CD14-positive monocyte (primary cell): ENCODE measurements at regions not wholly inside any gene's neighbourhood (a gene's known extent, or its start where the extent isn't known, plus 50 kb on each side); places are given as distances from the start of the nearest gene placed in this dataset.

Experiments used
- DNase-seq, 3 donors: peaks; one replicate each; pipeline ENCODE4 v3.0.0-alpha.2; 2011 to 2022
- H2AFZ ChIP-seq: 2 replicates; pipeline ENCODE4 v1.6.0; 2012; ENCODE audit warnings: mild to moderate bottlenecking, low read depth, low read length, inconsistent platforms; ENCODE audit not compliant: insufficient read depth, poor library complexity, severe bottlenecking
- H3K27ac ChIP-seq, 2 donors: 1 replicate in 1 of 2; 2 replicates in 1 of 2; pipeline ENCODE4 v1.5.1; 2012 to 2013; ENCODE audit warnings: low read length in 2 of 2, control low read depth in 1 of 2, inconsistent platforms in 1 of 2, low read depth in 1 of 2, mild to moderate bottlenecking in 1 of 2
- H3K27me3 ChIP-seq, 2 donors: one replicate each; pipeline versions ENCODE4 v1.6.0 to v1.6.1; 2011 to 2013; ENCODE audit warnings: low read length in 2 of 2; ENCODE audit not compliant: control insufficient read depth in 2 of 2, insufficient read depth in 2 of 2
- H3K36me3 ChIP-seq, 2 donors: replicated peaks in 1 of 2; 1 replicate in 1 of 2; 2 replicates in 1 of 2; pipeline versions ENCODE4 v1.5.1 to v1.6.1; 2012 to 2013; ENCODE audit warnings: low read length in 2 of 2, control low read depth in 1 of 2, inconsistent platforms in 1 of 2, mild to moderate bottlenecking in 1 of 2; ENCODE audit not compliant: insufficient read depth in 2 of 2, control insufficient read depth in 1 of 2
- H3K4me1 ChIP-seq, 2 donors: 1 replicate in 1 of 2; 2 replicates in 1 of 2; pipeline versions ENCODE4 v1.5.1 to v1.6.1; 2012 to 2013; ENCODE audit warnings: low read length in 2 of 2, control low read depth in 1 of 2, inconsistent platforms in 1 of 2, mild to moderate bottlenecking in 1 of 2, moderate library complexity in 1 of 2; ENCODE audit not compliant: insufficient read depth in 2 of 2, control insufficient read depth in 1 of 2
- H3K4me2 ChIP-seq: replicated peaks from 2 replicates; pipeline ENCODE3; 2012; ENCODE audit warnings: low read length, moderate library complexity, mild to moderate bottlenecking; ENCODE audit not compliant: poor library complexity, severe bottlenecking; ENCODE audit errors: extremely low read depth
- H3K4me3 ChIP-seq, 3 experiments: fragments of 200-600 bp in 1 of 3; sonication (generic) in 1 of 3; replicated peaks in 1 of 3; 1 replicate in 2 of 3; 2 replicates in 1 of 3; pipeline ENCODE4 v1.5.1; 2011 to 2013; ENCODE audit warnings: low read length in 3 of 3, mild to moderate bottlenecking in 3 of 3, control low read depth in 2 of 3, low read depth in 2 of 3, inconsistent platforms in 1 of 3, moderate library complexity in 1 of 3
- H3K79me2 ChIP-seq: 2 replicates; pipeline ENCODE4 v1.6.0; 2012; ENCODE audit warnings: mild to moderate bottlenecking, control low read depth, inconsistent platforms, low read length, moderate library complexity; ENCODE audit not compliant: insufficient read depth
- H3K9ac ChIP-seq: 2 replicates; pipeline ENCODE4 v1.6.0; 2017; ENCODE audit warnings: low read length, mild to moderate bottlenecking; ENCODE audit not compliant: insufficient read depth, poor library complexity, severe bottlenecking
- H3K9me3 ChIP-seq, 2 donors: replicated peaks in 1 of 2; 1 replicate in 1 of 2; 2 replicates in 1 of 2; pipeline versions ENCODE4 v1.5.1 to v1.6.1; 2012 to 2013; ENCODE audit warnings: low read length in 2 of 2, control low read depth in 1 of 2; ENCODE audit not compliant: control insufficient read depth in 1 of 2, insufficient read depth in 1 of 2
- H4K20me1 ChIP-seq: 2 replicates; pipeline ENCODE4 v1.6.0; 2012; ENCODE audit warnings: mild to moderate bottlenecking, low read length, control low read depth, moderate library complexity; ENCODE audit not compliant: insufficient read depth
- H3K27ac Mint-ChIP-seq, 7 donors: one replicate each; pipeline ENCODE4 v1.8.0; 2020; ENCODE audit warnings: mild to moderate bottlenecking in 7 of 7, mixed read lengths in 7 of 7, moderate library complexity in 6 of 7, inconsistent platforms in 2 of 7
- H3K27me3 Mint-ChIP-seq, 3 donors: one replicate each; pipeline ENCODE4 v1.8.0; 2021 to 2022; ENCODE audit warnings: low read depth in 3 of 3, mild to moderate bottlenecking in 3 of 3, mixed read lengths in 3 of 3, moderate library complexity in 3 of 3, inconsistent platforms in 1 of 3
- H3K36me3 Mint-ChIP-seq, 2 donors: one replicate each; pipeline ENCODE4 v1.8.0; 2020; ENCODE audit warnings: mixed read lengths in 2 of 2, inconsistent platforms in 1 of 2, mild to moderate bottlenecking in 1 of 2
- H3K4me1 Mint-ChIP-seq: one replicate; pipeline ENCODE4 v1.8.0; 2020; ENCODE audit warnings: mild to moderate bottlenecking, mixed read lengths
- H3K4me3 Mint-ChIP-seq, 2 donors: one replicate each; pipeline ENCODE4 v1.8.0; 2020; ENCODE audit warnings: mild to moderate bottlenecking in 2 of 2, mixed read lengths in 2 of 2, moderate library complexity in 1 of 2
- H3K9me3 Mint-ChIP-seq, 7 donors: one replicate each; pipeline ENCODE4 v1.8.0; 2020 to 2022; ENCODE audit warnings: mixed read lengths in 7 of 7, mild to moderate bottlenecking in 6 of 7, moderate library complexity in 6 of 7, inconsistent platforms in 2 of 7
- CTCF ChIP-seq: fragments of 200-600 bp; IDR thresholded peaks from one replicate; pipeline ENCODE4 v1.8.0; 2022; ENCODE audit warnings: antibody characterized with exemption, mild to moderate bottlenecking
- WGBS: methylation state at CpG from one replicate; pipeline ENCODE4 v1.1.5; 2013; ENCODE audit warnings: missing lambda C conversion rate; ENCODE audit not compliant: insufficient coverage; 5-methylcytosine and 5-hydroxymethylcytosine counted together
- intact Hi-C, 2 donors: fragments of 100-400 bp; cut with micrococcal nuclease; formaldehyde crosslinking; loops; one replicate each; pipeline versions ENCODE4 v1.15.0 to v1.15.1; 2023

GRCh38 chr2:71849607-71850305 lies 297.9 kb downstream of the CYP26B1 start:
- 88% methylated on average over 6 of the region's 10 CpGs for WGBS
- Histone ChIP-seq H3K9ac (no peak overlapping the region), H3K4me3 (no peak overlapping the region), H3K4me2 (no peak overlapping the region), H3K36me3 (no peaks in the 10 kb centered on the region), H3K27ac (no peak overlapping the region), H3K79me2 (no peaks in the 10 kb centered on the region), H3K9me3 (no peaks in the 10 kb centered on the region), H3K27me3 (peaks cover 2 to 11% of the 10 kb centered on the region in 2 donors), H3K4me1 (no peaks in the 10 kb centered on the region), H4K20me1 (no peaks in the 10 kb centered on the region), H2AFZ (no peak overlapping the region)
- no peak overlapping the region for H3K4me3 Mint-ChIP-seq
- no peak for DNase-seq
- H3K4me1 Mint-ChIP-seq = no peaks in the 10 kb centered on the region
- peaks cover 10 to 31% (median 18%) of the 10 kb centered on the region in 3 donors for H3K27me3 Mint-ChIP-seq
- intact Hi-C loops = no loop called here
- H3K9me3 Mint-ChIP-seq = peaks cover 0 to 2% (median 0%) of the 10 kb centered on the region in 7 donors
- H3K36me3 Mint-ChIP-seq = no peaks in the 10 kb centered on the region
- no peak for TF ChIP-seq CTCF
- no peak overlapping the region for H3K27ac Mint-ChIP-seq

DNA sequence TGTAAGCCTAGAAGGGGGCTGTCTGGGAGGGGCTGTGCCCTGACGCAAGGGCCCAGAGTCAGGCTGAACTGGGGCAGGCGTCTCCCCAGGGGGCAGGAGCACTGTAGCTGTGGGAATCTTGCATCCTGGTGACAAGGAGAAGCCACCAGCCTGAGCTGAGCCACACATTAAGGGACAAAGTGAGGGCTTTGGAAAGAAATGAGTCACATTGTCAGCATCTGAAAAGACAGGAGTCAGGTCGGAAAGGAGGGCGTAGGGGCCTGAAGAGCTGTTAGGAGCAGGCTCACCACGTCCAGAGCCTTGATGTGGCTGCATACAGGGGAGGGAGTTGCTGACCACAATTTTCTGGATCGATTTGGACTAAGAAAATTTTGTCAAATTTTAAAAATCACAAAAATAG lies 298.6 kb downstream of the CYP26B1 start:
- peaks cover 2 to 11% of the 10 kb centered on the region in 2 donors for H3K27me3 ChIP-seq
- H3K4me2 ChIP-seq = no peak overlapping the region
- H3K27ac Mint-ChIP-seq = no peak overlapping the region
- no peak overlapping the region for H3K9ac ChIP-seq
- H3K9me3 ChIP-seq = no peaks in the 10 kb centered on the region
- DNase-seq = no peak
- H3K4me3 ChIP-seq = no peak overlapping the region
- peaks cover 0 to 2% (median 0%) of the 10 kb centered on the region in 7 donors for H3K9me3 Mint-ChIP-seq
- no peak overlapping the region for H3K4me3 Mint-ChIP-seq
- no peaks in the 10 kb centered on the region for H3K4me1 Mint-ChIP-seq
- H3K4me1 ChIP-seq = no peaks in the 10 kb centered on the region
- no peak overlapping the region for H2AFZ ChIP-seq
- no peaks in the 10 kb centered on the region for H3K36me3 ChIP-seq
- no peak overlapping the region for H3K27ac ChIP-seq
- no peaks in the 10 kb centered on the region for H3K36me3 Mint-ChIP-seq
- no peak for TF ChIP-seq CTCF
- peaks cover 10 to 31% (median 18%) of the 10 kb centered on the region in 3 donors for H3K27me3 Mint-ChIP-seq
- 80% methylated on average over 2 of the region's 6 CpGs for WGBS
- no peaks in the 10 kb centered on the region for H3K79me2 ChIP-seq
- no peaks in the 10 kb centered on the region for H4K20me1 ChIP-seq
- intact Hi-C loops = no loop called here
